Astrocyte (in vitro differentiated cells and primary cell): ENCODE measurements at regions not wholly inside any gene's neighbourhood (a gene's known extent, or its start where the extent isn't known, plus 50 kb on each side); places are given as distances from the start of the nearest gene placed in this dataset.

Experiments used
- DNase-seq: peaks from one replicate; pipeline ENCODE4 v3.0.0-alpha.2; 2010; ENCODE audit warnings: low read depth
- FAIRE-seq: peaks from 2 replicates; lab custom pipeline; 2011; peaks lifted over from hg19 to GRCh38; lab: Jason Lieb, UNC
- H2AFZ ChIP-seq: 2 replicates; pipeline ENCODE4 v1.6.0; 2012; ENCODE audit warnings: low read depth, low read length, inconsistent platforms
- H3K27ac ChIP-seq: 2 replicates; pipeline ENCODE4 v1.5.1; 2011; ENCODE audit warnings: low read depth, low read length, inconsistent platforms
- H3K27me3 ChIP-seq: 2 replicates; pipeline ENCODE4 v1.6.0; 2011; ENCODE audit warnings: low read length, inconsistent platforms; ENCODE audit not compliant: insufficient read depth
- H3K36me3 ChIP-seq: 2 replicates; pipeline ENCODE4 v1.5.1; 2011; ENCODE audit warnings: low read length, inconsistent platforms; ENCODE audit not compliant: insufficient read depth
- H3K4me1 ChIP-seq: 2 replicates; pipeline ENCODE4 v1.5.1; 2011; ENCODE audit warnings: low read length, inconsistent platforms; ENCODE audit not compliant: insufficient read depth
- H3K4me2 ChIP-seq: 2 replicates; pipeline ENCODE4 v1.6.0; 2012; ENCODE audit warnings: low read length, inconsistent platforms
- H3K4me3 ChIP-seq: 2 replicates; pipeline ENCODE4 v1.5.1; 2011; ENCODE audit warnings: low read depth, mild to moderate bottlenecking, low read length, inconsistent platforms; ENCODE audit not compliant: insufficient read depth
- H3K79me2 ChIP-seq: 2 replicates; pipeline ENCODE4 v1.6.0; 2012; ENCODE audit warnings: mild to moderate bottlenecking, low read length, inconsistent platforms; ENCODE audit not compliant: insufficient read depth
- H3K9ac ChIP-seq: 2 replicates; pipeline ENCODE4 v1.6.0; 2012; ENCODE audit warnings: mild to moderate bottlenecking, low read length, inconsistent platforms
- H3K9me3 ChIP-seq: 2 replicates; pipeline ENCODE4 v1.5.1; 2012; ENCODE audit warnings: low read depth, mild to moderate bottlenecking, low read length, inconsistent platforms; ENCODE audit not compliant: insufficient read depth
- H4K20me1 ChIP-seq: 2 replicates; pipeline ENCODE4 v1.6.0; 2012; ENCODE audit warnings: low read length, inconsistent platforms; ENCODE audit not compliant: insufficient read depth
- H3K27ac Mint-ChIP-seq: one replicate; pipeline ENCODE4 v1.8.0; 2021; ENCODE audit warnings: mild to moderate bottlenecking, mixed read lengths; ENCODE audit not compliant: unreplicated experiment
- H3K27me3 Mint-ChIP-seq: one replicate; pipeline ENCODE4 v1.8.0; 2021; ENCODE audit warnings: low read depth, mixed read lengths; ENCODE audit not compliant: unreplicated experiment
- H3K36me3 Mint-ChIP-seq: one replicate; pipeline ENCODE4 v1.8.0; 2021; ENCODE audit warnings: low read depth, mixed read lengths; ENCODE audit not compliant: unreplicated experiment
- H3K4me1 Mint-ChIP-seq: one replicate; pipeline ENCODE4 v1.8.0; 2021; ENCODE audit warnings: low read depth, mixed read lengths; ENCODE audit not compliant: unreplicated experiment
- H3K4me3 Mint-ChIP-seq: one replicate; pipeline ENCODE4 v1.8.0; 2021; ENCODE audit warnings: mild to moderate bottlenecking, moderate library complexity, mixed read lengths; ENCODE audit not compliant: unreplicated experiment
- H3K9me3 Mint-ChIP-seq: one replicate; pipeline ENCODE4 v1.8.0; 2021; ENCODE audit warnings: mild to moderate bottlenecking, mixed read lengths; ENCODE audit not compliant: unreplicated experiment
- EZH2 ChIP-seq: IDR thresholded peaks from 2 replicates; pipeline ENCODE4 v1.6.1; 2012; ENCODE audit warnings: mild to moderate bottlenecking, low read length, inconsistent platforms; ENCODE audit not compliant: insufficient read depth
- TF ChIP-seq, protein P1 (sequence below): IDR thresholded peaks from 2 replicates; pipeline ENCODE4 v1.5.1; 2011; ENCODE audit warnings: low read depth, mild to moderate bottlenecking, inconsistent platforms, low read length, moderate library complexity; ENCODE audit not compliant: insufficient read depth

- Histone ChIP-seq H3K36me3 (no peaks in the 10 kb centered on the region), H3K4me1 (no peaks in the 10 kb centered on the region), H3K4me3 (no peak overlapping the region), H2AFZ (no peak overlapping the region), H3K79me2 (no peaks in the 10 kb centered on the region), H3K4me2 (no peak overlapping the region), H3K9me3 (no peaks in the 10 kb centered on the region), H4K20me1 (no peaks in the 10 kb centered on the region), H3K27me3 (peaks cover 4% of the 10 kb centered on the region), H3K27ac (no peak overlapping the region), H3K9ac (no peak overlapping the region)
- Mint-ChIP-seq H3K27ac (no peak overlapping the region), H3K27me3 (peaks cover 3% of the 10 kb centered on the region), H3K9me3 (no peaks in the 10 kb centered on the region), H3K4me1 (no peaks in the 10 kb centered on the region), H3K4me3 (no peak overlapping the region), H3K36me3 (no peaks in the 10 kb centered on the region)
- FAIRE-seq (no peak), DNase-seq (no peak)
- TF ChIP-seq EZH2, result no peak
- TF ChIP-seq, protein P1, sequence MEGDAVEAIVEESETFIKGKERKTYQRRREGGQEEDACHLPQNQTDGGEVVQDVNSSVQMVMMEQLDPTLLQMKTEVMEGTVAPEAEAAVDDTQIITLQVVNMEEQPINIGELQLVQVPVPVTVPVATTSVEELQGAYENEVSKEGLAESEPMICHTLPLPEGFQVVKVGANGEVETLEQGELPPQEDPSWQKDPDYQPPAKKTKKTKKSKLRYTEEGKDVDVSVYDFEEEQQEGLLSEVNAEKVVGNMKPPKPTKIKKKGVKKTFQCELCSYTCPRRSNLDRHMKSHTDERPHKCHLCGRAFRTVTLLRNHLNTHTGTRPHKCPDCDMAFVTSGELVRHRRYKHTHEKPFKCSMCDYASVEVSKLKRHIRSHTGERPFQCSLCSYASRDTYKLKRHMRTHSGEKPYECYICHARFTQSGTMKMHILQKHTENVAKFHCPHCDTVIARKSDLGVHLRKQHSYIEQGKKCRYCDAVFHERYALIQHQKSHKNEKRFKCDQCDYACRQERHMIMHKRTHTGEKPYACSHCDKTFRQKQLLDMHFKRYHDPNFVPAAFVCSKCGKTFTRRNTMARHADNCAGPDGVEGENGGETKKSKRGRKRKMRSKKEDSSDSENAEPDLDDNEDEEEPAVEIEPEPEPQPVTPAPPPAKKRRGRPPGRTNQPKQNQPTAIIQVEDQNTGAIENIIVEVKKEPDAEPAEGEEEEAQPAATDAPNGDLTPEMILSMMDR, result no peak
Measured at GRCh38 chr12:131221061-131221956, 267.6 kb downstream of the ADGRD1 start.

DNA sequence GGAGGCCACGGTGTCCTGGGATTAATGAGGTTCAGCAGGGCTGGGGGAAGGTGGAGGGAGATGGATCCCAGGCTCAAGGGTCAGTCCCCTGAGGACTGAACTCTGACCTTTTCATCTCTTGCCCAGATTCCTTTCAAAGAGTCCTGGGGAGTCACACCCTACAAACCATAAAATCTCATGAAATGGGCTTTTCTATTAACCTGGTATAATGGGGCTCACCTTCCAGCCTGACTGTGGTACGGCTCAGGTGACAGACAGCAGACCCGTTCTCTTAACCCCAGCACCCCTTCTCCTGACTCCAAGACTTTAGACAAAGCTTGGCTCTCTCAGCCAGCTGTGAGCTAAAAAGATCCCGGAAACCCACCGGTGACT lies 268.2 kb downstream of the ADGRD1 start:
- Histone ChIP-seq H3K4me3 (no peak overlapping the region), H2AFZ (no peak overlapping the region), H3K9me3 (no peaks in the 10 kb centered on the region), H3K36me3 (no peaks in the 10 kb centered on the region), H3K27me3 (peaks cover 4% of the 10 kb centered on the region), H3K4me2 (no peak overlapping the region), H3K79me2 (no peaks in the 10 kb centered on the region), H3K4me1 (no peaks in the 10 kb centered on the region), H3K9ac (no peak overlapping the region), H4K20me1 (no peaks in the 10 kb centered on the region), H3K27ac (no peak overlapping the region)
- DNase-seq (no peak), FAIRE-seq (no peak)
- TF ChIP-seq EZH2, result no peak
- TF ChIP-seq, protein P1, result no peak
- H3K9me3 Mint-ChIP-seq, result no peaks in the 10 kb centered on the region
- peaks cover 3% of the 10 kb centered on the region for H3K27me3 Mint-ChIP-seq
- no peak overlapping the region for H3K27ac Mint-ChIP-seq
- no peaks in the 10 kb centered on the region for H3K4me1 Mint-ChIP-seq
- no peak overlapping the region for H3K4me3 Mint-ChIP-seq
- H3K36me3 Mint-ChIP-seq, result no peaks in the 10 kb centered on the region
